ENCODE measurements at regions not wholly inside any gene's neighbourhood (a gene's known extent, or its start where the extent isn't known, plus 50 kb on each side); places are given as distances from the start of the nearest gene placed in this dataset.
A peak's percentile ranks its signal among the peaks of the same experiment; 100 is the strongest.

GRCh38 chr10:107474650-107475049, 310.1 kb upstream of the SORCS1 start:
- Histone ChIP-seq H3K36me3 (ENCODE audit: insufficient read depth) (no peaks in the 10 kb centered on the region), H3K27ac (ENCODE audit: low read depth) (no peak overlapping the region), H3F3A (replicated peaks; ENCODE audit: low read depth) (no peaks in the 10 kb centered on the region), H4K20me1 (replicated peaks; ENCODE audit: insufficient read depth) (no peaks in the 10 kb centered on the region), H3K4me3 (no peak overlapping the region), H3K79me2 (replicated peaks; ENCODE audit: insufficient read depth) (no peaks in the 10 kb centered on the region), H3K4me2 (no peak overlapping the region), H3K4me1 (ENCODE audit: insufficient read depth) (no peaks in the 10 kb centered on the region), H2AFZ (peak overlapping the region; percentile 28; the same call in 1 of the 2 replicates), H3K27me3 (ENCODE audit: insufficient read depth) (no peaks in the 10 kb centered on the region), H3K9me2 (ENCODE audit: insufficient read depth) (peaks cover 3% of the 10 kb centered on the region; the same call in 1 of the 2 replicates)
- Mint-ChIP-seq H3K4me3 (no peak overlapping the region), H3K27ac (no peak overlapping the region), H3K36me3 (ENCODE audit: low read depth) (peaks cover 3% of the 10 kb centered on the region; the same call in 1 of the 3 replicates), H3K4me1 (no peaks in the 10 kb centered on the region), H3K9me3 (peaks cover 4% of the 10 kb centered on the region; the same call in 1 of the 3 replicates), H3K27me3 (ENCODE audit: insufficient read depth, low read depth, poor library complexity) (no peaks in the 10 kb centered on the region)
- DNase-seq (ENCODE audit: low spot score) (no peak), ATAC-seq (no peak)
- TF ChIP-seq, protein P1, sequence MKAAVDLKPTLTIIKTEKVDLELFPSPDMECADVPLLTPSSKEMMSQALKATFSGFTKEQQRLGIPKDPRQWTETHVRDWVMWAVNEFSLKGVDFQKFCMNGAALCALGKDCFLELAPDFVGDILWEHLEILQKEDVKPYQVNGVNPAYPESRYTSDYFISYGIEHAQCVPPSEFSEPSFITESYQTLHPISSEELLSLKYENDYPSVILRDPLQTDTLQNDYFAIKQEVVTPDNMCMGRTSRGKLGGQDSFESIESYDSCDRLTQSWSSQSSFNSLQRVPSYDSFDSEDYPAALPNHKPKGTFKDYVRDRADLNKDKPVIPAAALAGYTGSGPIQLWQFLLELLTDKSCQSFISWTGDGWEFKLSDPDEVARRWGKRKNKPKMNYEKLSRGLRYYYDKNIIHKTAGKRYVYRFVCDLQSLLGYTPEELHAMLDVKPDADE (IDR thresholded peaks at IDR 0.05), result no peak
- TF ChIP-seq, protein P2, sequence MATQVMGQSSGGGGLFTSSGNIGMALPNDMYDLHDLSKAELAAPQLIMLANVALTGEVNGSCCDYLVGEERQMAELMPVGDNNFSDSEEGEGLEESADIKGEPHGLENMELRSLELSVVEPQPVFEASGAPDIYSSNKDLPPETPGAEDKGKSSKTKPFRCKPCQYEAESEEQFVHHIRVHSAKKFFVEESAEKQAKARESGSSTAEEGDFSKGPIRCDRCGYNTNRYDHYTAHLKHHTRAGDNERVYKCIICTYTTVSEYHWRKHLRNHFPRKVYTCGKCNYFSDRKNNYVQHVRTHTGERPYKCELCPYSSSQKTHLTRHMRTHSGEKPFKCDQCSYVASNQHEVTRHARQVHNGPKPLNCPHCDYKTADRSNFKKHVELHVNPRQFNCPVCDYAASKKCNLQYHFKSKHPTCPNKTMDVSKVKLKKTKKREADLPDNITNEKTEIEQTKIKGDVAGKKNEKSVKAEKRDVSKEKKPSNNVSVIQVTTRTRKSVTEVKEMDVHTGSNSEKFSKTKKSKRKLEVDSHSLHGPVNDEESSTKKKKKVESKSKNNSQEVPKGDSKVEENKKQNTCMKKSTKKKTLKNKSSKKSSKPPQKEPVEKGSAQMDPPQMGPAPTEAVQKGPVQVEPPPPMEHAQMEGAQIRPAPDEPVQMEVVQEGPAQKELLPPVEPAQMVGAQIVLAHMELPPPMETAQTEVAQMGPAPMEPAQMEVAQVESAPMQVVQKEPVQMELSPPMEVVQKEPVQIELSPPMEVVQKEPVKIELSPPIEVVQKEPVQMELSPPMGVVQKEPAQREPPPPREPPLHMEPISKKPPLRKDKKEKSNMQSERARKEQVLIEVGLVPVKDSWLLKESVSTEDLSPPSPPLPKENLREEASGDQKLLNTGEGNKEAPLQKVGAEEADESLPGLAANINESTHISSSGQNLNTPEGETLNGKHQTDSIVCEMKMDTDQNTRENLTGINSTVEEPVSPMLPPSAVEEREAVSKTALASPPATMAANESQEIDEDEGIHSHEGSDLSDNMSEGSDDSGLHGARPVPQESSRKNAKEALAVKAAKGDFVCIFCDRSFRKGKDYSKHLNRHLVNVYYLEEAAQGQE (IDR thresholded peaks at IDR 0.05; ENCODE audit: unreplicated experiment), result no peak
- no peak for TF ChIP-seq POLR2AphosphoS5 (IDR thresholded peaks at IDR 0.05; ENCODE audit: low read depth)
- no peak for TF ChIP-seq ZNF331 (CRISPR knock-in tag; IDR thresholded peaks at IDR 0.05; ENCODE audit: low read depth)
- TF ChIP-seq ZNF114 (CRISPR knock-in tag; IDR thresholded peaks at IDR 0.05), result no peak
- no peak for TF ChIP-seq JUNB (IDR thresholded peaks at IDR 0.05; ENCODE audit: unreplicated experiment)

DNA sequence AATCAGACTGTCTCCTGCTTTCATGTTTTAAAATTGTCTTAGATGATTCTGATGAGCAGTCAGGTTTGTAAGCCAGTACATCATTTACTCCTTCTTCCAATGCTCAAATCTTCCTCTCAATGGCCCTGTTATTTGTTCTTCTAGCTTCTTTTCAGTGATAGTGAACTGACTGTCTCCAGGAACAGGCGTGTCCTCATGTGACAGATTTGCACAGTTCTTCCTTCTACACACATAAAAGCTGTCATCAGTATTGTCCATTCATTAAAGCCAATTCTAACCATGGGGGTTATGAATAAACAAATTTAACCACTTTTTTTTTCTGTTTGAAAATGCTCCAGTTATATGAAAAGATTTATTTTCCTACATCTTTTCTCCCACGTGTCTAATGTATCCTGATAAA, 308.7 kb upstream of the SORCS1 start:
- Histone ChIP-seq H3F3A (replicated peaks; ENCODE audit: low read depth) (no peaks in the 10 kb centered on the region), H3K79me2 (replicated peaks; ENCODE audit: insufficient read depth) (no peaks in the 10 kb centered on the region), H3K4me3 (no peak overlapping the region), H3K27me3 (ENCODE audit: insufficient read depth) (no peaks in the 10 kb centered on the region), H3K9me2 (ENCODE audit: insufficient read depth) (peaks cover 3% of the 10 kb centered on the region; the same call in 1 of the 2 replicates), H3K4me1 (ENCODE audit: insufficient read depth) (no peaks in the 10 kb centered on the region), H4K20me1 (replicated peaks; ENCODE audit: insufficient read depth) (no peaks in the 10 kb centered on the region), H3K36me3 (ENCODE audit: insufficient read depth) (no peaks in the 10 kb centered on the region), H3K27ac (ENCODE audit: low read depth) (no peak overlapping the region), H2AFZ (no peak overlapping the region), H3K4me2 (no peak overlapping the region)
- DNase-seq (ENCODE audit: low spot score), result no peak
- Mint-ChIP-seq H3K27me3 (ENCODE audit: insufficient read depth, low read depth, poor library complexity) (no peaks in the 10 kb centered on the region), H3K4me1 (no peaks in the 10 kb centered on the region), H3K9me3 (no peaks in the 10 kb centered on the region), H3K36me3 (ENCODE audit: low read depth) (no peaks in the 10 kb centered on the region), H3K27ac (no peak overlapping the region), H3K4me3 (no peak overlapping the region)
- no peak for ATAC-seq
- TF ChIP-seq JUNB (IDR thresholded peaks at IDR 0.05; ENCODE audit: unreplicated experiment), result no peak
- TF ChIP-seq, protein P1 (IDR thresholded peaks at IDR 0.05), result no peak
- TF ChIP-seq STAT1 (IDR thresholded peaks at IDR 0.05; ENCODE audit: unreplicated experiment), result no peak
- TF ChIP-seq ZNF462 (CRISPR knock-in tag; IDR thresholded peaks at IDR 0.05), result no peak

All from GM23338 (cell line).